ENCODE measurements at regions not wholly inside any gene's neighbourhood (a gene's known extent, or its start where the extent isn't known, plus 50 kb on each side); places are given as distances from the start of the nearest gene placed in this dataset.

GRCh38 chr11:127270851-127271250 lies 270.3 kb upstream of the KIRREL3 start:
- TF ChIP-seq CTCF (IDR thresholded peaks at IDR 0.05), result no peak
- no peak for TF ChIP-seq POLR2A (IDR thresholded peaks at IDR 0.05)

Measured in body of pancreas (tissue), 4 donors.